MCF 10A (cell line): ENCODE measurements at regions not wholly inside any gene's neighbourhood (a gene's known extent, or its start where the extent isn't known, plus 50 kb on each side); places are given as distances from the start of the nearest gene placed in this dataset.

Source experiments
- BruUV-seq: library from RNA; stranded (reverse); fragments of 400-500 nt; replicated peaks from 2 replicates; lab custom pipeline; 2021; lab: Mats Ljungman, UMichigan
- CTCF ChIA-PET: fragments of 300-600 bp; sonication (Branson Sonifier 250); formaldehyde crosslinking; extraction: SDS; loops from one replicate; lab custom pipeline; 2021; ENCODE audit warnings: antibody characterized with exemption, inconsistent platforms; lab: Yijun Ruan, JAX
- POLR2A ChIA-PET: fragments of 300-600, 350-650 bp; sonication (Branson Sonifier 250); formaldehyde crosslinking; extraction: SDS; loops from one replicate; lab custom pipeline; 2020; ENCODE audit warnings: antibody characterized with exemption, inconsistent platforms; lab: Yijun Ruan, JAX
- DNase-seq: peaks from one replicate; pipeline ENCODE4 v3.0.0-alpha.2; 2018; ENCODE audit not compliant: unreplicated experiment
- H3K27ac Mint-ChIP-seq: one replicate; pipeline ENCODE4 v1.8.0; 2022; ENCODE audit warnings: mild to moderate bottlenecking, low read depth, mixed read lengths; ENCODE audit not compliant: unreplicated experiment
- H3K27me3 Mint-ChIP-seq: one replicate; pipeline ENCODE4 v1.8.0; 2022; ENCODE audit warnings: mixed read lengths; ENCODE audit not compliant: insufficient read depth, unreplicated experiment
- H3K36me3 Mint-ChIP-seq: one replicate; pipeline ENCODE4 v1.8.0; 2022; ENCODE audit warnings: mild to moderate bottlenecking, moderate library complexity, mixed read lengths; ENCODE audit not compliant: insufficient read depth, unreplicated experiment
- H3K4me1 Mint-ChIP-seq: one replicate; pipeline ENCODE4 v1.8.0; 2022; ENCODE audit warnings: mixed read lengths; ENCODE audit not compliant: insufficient read depth, unreplicated experiment
- H3K4me3 Mint-ChIP-seq: one replicate; pipeline ENCODE4 v1.8.0; 2022; ENCODE audit warnings: mild to moderate bottlenecking, moderate library complexity, mixed read lengths; ENCODE audit not compliant: unreplicated experiment
- H3K9me3 Mint-ChIP-seq: one replicate; pipeline ENCODE4 v1.8.0; 2022; ENCODE audit warnings: mixed read lengths; ENCODE audit not compliant: unreplicated experiment
- intact Hi-C: fragments of 100-400 bp; cut with micrococcal nuclease; formaldehyde crosslinking; loops from 2 replicates; pipeline ENCODE4 v1.14.1; 2022
- TF ChIP-seq, protein P1 (sequence below): fragments of 200-600 bp; IDR thresholded peaks from one replicate; pipeline ENCODE4 v1.8.0; 2022; ENCODE audit warnings: antibody characterized with exemption, mild to moderate bottlenecking; ENCODE audit not compliant: unreplicated experiment

GRCh38 chr13:31456056-31456455 is 256.3 kb downstream of the B3GLCT start:
- CTCF ChIA-PET: interaction anchor here (0.7 to 1.2 kb wide), 2 partner anchors 15 to 82 kb away, joined by 3 to 4 read pairs; no protein-coding TSS in a partner anchor
- no TSS peak for BruUV-seq
- Mint-ChIP-seq H3K4me3 (no peak overlapping the region), H3K9me3 (no peaks in the 10 kb centered on the region), H3K36me3 (no peaks in the 10 kb centered on the region), H3K27ac (no peak overlapping the region), H3K4me1 (no peaks in the 10 kb centered on the region), H3K27me3 (peaks cover 43% of the 10 kb centered on the region)
- no peak for DNase-seq
- intact Hi-C loops: no loop called here
- POLR2A ChIA-PET: interaction anchor here (0.6 to 1.0 kb wide), 2 partner anchors 44 to 63 kb away, joined by 3 read pairs; no protein-coding TSS in a partner anchor
- TF ChIP-seq, protein P1, sequence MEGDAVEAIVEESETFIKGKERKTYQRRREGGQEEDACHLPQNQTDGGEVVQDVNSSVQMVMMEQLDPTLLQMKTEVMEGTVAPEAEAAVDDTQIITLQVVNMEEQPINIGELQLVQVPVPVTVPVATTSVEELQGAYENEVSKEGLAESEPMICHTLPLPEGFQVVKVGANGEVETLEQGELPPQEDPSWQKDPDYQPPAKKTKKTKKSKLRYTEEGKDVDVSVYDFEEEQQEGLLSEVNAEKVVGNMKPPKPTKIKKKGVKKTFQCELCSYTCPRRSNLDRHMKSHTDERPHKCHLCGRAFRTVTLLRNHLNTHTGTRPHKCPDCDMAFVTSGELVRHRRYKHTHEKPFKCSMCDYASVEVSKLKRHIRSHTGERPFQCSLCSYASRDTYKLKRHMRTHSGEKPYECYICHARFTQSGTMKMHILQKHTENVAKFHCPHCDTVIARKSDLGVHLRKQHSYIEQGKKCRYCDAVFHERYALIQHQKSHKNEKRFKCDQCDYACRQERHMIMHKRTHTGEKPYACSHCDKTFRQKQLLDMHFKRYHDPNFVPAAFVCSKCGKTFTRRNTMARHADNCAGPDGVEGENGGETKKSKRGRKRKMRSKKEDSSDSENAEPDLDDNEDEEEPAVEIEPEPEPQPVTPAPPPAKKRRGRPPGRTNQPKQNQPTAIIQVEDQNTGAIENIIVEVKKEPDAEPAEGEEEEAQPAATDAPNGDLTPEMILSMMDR: no peak

DNA sequence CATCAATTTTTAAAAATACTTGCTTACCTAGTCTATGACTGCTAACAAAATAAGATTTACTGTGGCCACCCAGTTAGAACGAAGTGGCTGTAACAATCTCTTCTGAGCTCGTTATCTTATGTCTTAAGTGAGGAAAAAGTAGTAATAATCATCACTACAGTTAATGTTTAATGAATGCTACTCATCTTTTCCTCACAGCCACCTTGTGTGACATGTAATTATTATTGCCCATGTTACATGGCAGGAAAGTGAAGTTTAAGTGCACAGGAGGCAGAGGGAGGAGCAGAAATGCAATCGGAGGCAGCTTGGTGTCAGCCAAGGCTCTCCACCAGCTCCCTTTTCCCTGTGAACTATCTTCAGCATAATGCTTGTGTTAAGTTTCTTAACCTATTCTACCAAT is 260.3 kb downstream of the B3GLCT start:
- TF ChIP-seq, protein P1: no peak
- intact Hi-C loops: no loop called here
- Mint-ChIP-seq H3K36me3 (no peaks in the 10 kb centered on the region), H3K4me3 (no peak overlapping the region), H3K9me3 (no peaks in the 10 kb centered on the region), H3K27ac (no peak overlapping the region), H3K27me3 (peaks cover 49% of the 10 kb centered on the region), H3K4me1 (no peaks in the 10 kb centered on the region)
- CTCF ChIA-PET: interaction anchor here (0.6 kb wide), 1 partner anchor 17 kb away, joined by 4 read pairs; no protein-coding TSS in a partner anchor
- no peak for DNase-seq
- POLR2A ChIA-PET: no interaction called here
- BruUV-seq: no TSS peak

DNA sequence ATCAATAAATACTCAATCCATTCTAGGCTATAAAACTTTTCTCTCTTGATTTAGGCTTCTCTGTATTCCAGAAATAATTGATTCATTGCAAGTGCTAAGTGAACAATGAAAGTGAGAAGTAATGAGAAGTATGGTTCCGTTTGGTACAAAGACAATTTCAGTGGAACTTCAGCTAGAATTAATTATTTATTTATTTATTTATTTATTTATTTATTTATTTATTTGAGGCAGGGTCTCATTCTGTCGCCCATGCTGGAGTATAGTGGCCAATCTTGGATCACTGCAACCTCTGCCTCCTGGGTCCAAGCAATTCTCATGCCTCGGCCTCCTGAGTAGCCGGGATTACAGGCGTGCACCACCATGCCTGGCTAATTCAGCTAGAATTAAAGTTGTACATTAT is 262.1 kb downstream of the B3GLCT start:
- ChIA-PET POLR2A (interaction anchor here (0.9 kb wide), 1 partner anchor 11 kb away, joined by 5 read pairs; no protein-coding TSS in a partner anchor), CTCF (interaction anchor here (0.6 to 1.0 kb wide), 2 partner anchors 31 to 166 kb away, joined by 3 to 4 read pairs; no protein-coding TSS in a partner anchor)
- TF ChIP-seq, protein P1: no peak
- no TSS peak for BruUV-seq
- Mint-ChIP-seq H3K36me3 (no peaks in the 10 kb centered on the region), H3K9me3 (no peaks in the 10 kb centered on the region), H3K27me3 (peaks cover 47% of the 10 kb centered on the region), H3K4me1 (no peaks in the 10 kb centered on the region), H3K4me3 (no peak overlapping the region), H3K27ac (no peak overlapping the region)
- intact Hi-C loops: no loop called here
- no peak for DNase-seq

GRCh38 chr13:31462766-31463165 is 263.0 kb downstream of the B3GLCT start:
- H3K9me3 Mint-ChIP-seq: no peaks in the 10 kb centered on the region
- TF ChIP-seq, protein P1: no peak
- DNase-seq: no peak
- intact Hi-C loops: no loop called here
- CTCF ChIA-PET: interaction anchor here (1.0 kb wide), 1 partner anchor 32 kb away, joined by 3 read pairs; no protein-coding TSS in a partner anchor
- POLR2A ChIA-PET: interaction anchor here (0.9 kb wide), 1 partner anchor 11 kb away, joined by 5 read pairs; no protein-coding TSS in a partner anchor
- H3K36me3 Mint-ChIP-seq: no peaks in the 10 kb centered on the region
- peaks cover 47% of the 10 kb centered on the region for H3K27me3 Mint-ChIP-seq
- H3K27ac Mint-ChIP-seq: no peak overlapping the region
- H3K4me3 Mint-ChIP-seq: no peak overlapping the region
- no peaks in the 10 kb centered on the region for H3K4me1 Mint-ChIP-seq
- no TSS peak for BruUV-seq
